GM12892 (cell line): ENCODE measurements at regions not wholly inside any gene's neighbourhood (a gene's known extent, or its start where the extent isn't known, plus 50 kb on each side); places are given as distances from the start of the nearest gene placed in this dataset.

Experiments
- POLR2A ChIP-seq: IDR thresholded peaks from 2 replicates; pipeline ENCODE4 v1.6.1; 2011; ENCODE audit warnings: low read depth, low read length, control low read depth
- POLR2AphosphoS5 ChIP-seq: IDR thresholded peaks from 2 replicates; pipeline ENCODE4 v1.6.1; 2011; ENCODE audit warnings: low read depth, low read length, control low read depth
- TAF1 ChIP-seq: IDR thresholded peaks from 2 replicates; pipeline ENCODE4 v1.6.1; 2011; ENCODE audit warnings: low read depth, mild to moderate bottlenecking, control low read depth, low read length, borderline replicate concordance

DNA sequence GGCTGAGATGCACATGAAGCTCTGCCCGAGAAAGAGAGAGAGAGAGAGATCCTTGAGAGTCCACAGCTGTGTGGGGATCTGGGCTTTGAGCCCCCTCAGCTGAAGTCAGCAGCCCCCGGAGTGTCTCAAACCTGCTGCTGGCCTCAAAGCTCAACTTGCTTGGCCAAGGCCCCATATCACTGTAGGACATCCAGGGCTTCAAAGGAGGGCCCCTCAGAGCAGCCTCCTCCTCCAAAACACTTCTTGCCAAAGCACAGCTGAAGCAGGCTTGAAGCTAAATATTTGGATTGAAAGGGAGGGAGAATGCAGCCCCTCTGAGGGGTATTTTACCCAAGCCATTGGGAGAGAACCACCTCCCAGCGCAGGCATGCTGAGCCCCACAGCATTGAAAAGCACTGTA is 357.6 kb downstream of the OSR1 start:
- TF ChIP-seq POLR2A (no peak), TAF1 (no peak), POLR2AphosphoS5 (no peak)
